ENCODE measurements at regions not wholly inside any gene's neighbourhood (a gene's known extent, or its start where the extent isn't known, plus 50 kb on each side); places are given as distances from the start of the nearest gene placed in this dataset.

DNA sequence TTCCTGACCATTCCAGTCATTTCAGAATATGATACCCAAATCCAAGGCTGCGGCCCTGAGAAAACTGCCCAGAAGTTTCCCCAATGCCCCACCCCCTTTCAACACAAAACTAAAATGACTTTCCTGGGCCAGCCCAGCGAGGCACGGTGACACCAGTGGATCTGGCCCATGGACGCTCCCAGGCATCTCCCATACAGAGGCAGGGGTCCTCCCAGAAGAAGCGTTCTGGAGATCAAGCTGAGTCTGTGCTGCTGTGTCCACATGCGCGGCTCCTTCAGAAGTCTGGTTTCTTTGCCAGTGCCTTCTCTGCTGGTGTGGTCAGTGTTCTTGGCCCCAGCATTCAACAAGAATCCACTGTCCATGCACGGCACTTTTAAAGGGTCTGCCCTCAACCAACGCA, 228.2 kb upstream of the SFSWAP start:
- H3K9me3 ChIP-seq (ENCODE audit: control insufficient read depth, insufficient read depth, low read length) = peaks cover 30% of the 10 kb centered on the region
- H2BK20ac ChIP-seq (ENCODE audit: low read depth, low read length) = no peak overlapping the region
- no peak overlapping the region for H3K18ac ChIP-seq (ENCODE audit: low read depth, low read length)
- ChIA-PET CTCF (no interaction called here), POLR2A (ENCODE audit: unreplicated experiment) (no interaction called here)
- no peaks in the 10 kb centered on the region for H3K4me1 ChIP-seq (ENCODE audit: control insufficient read depth, insufficient read depth, low read length)
- H3K27me3 ChIP-seq (ENCODE audit: control insufficient read depth, insufficient read depth, low read length) = no peaks in the 10 kb centered on the region
- no peak overlapping the region for H3K14ac ChIP-seq (replicated peaks; ENCODE audit: low read depth, low read length)
- 51% methylated on average over 5 of the region's 9 CpGs; no CpG with 5 or more reads in 1 of the 2 experiments for WGBS, 2 experiments (ENCODE audit: extremely low coverage in 2 of 2, insufficient read length in 1 of 2)
- no peaks in the 10 kb centered on the region for H3K36me3 ChIP-seq (ENCODE audit: control insufficient read depth, insufficient read depth, low read length)
- no peak overlapping the region for H2BK5ac ChIP-seq (ENCODE audit: low read depth, low read length, poor library complexity, severe bottlenecking)
- H2BK120ac ChIP-seq (ENCODE audit: low read depth, low read length) = no peak overlapping the region
- H4K8ac ChIP-seq (ENCODE audit: low read depth in 2 of 2, low read length in 2 of 2) = no peak overlapping the region
- H3K4me2 ChIP-seq (ENCODE audit: low read depth, low read length) = no peak overlapping the region
- dilution Hi-C loops (cut with HindIII; ENCODE audit: low sequenced_read_pairs, unreplicated experiment) (no loop called here), in situ Hi-C loops (cut with MboI; ENCODE audit: low sequenced_read_pairs) (no loop called here), intact Hi-C loops (cut with micrococcal nuclease) (no loop called here)
- TF ChIP-seq, protein P1, sequence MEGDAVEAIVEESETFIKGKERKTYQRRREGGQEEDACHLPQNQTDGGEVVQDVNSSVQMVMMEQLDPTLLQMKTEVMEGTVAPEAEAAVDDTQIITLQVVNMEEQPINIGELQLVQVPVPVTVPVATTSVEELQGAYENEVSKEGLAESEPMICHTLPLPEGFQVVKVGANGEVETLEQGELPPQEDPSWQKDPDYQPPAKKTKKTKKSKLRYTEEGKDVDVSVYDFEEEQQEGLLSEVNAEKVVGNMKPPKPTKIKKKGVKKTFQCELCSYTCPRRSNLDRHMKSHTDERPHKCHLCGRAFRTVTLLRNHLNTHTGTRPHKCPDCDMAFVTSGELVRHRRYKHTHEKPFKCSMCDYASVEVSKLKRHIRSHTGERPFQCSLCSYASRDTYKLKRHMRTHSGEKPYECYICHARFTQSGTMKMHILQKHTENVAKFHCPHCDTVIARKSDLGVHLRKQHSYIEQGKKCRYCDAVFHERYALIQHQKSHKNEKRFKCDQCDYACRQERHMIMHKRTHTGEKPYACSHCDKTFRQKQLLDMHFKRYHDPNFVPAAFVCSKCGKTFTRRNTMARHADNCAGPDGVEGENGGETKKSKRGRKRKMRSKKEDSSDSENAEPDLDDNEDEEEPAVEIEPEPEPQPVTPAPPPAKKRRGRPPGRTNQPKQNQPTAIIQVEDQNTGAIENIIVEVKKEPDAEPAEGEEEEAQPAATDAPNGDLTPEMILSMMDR (conservative IDR thresholded peaks at IDR 0.05; ENCODE audit: low read depth, low read length) = no peak
- TF ChIP-seq RFX5 (IDR thresholded peaks at IDR 0.05; ENCODE audit: low read depth, low read length) (no peak), CEBPB (IDR thresholded peaks at IDR 0.05; ENCODE audit: low read depth, low read length) (no peak), MXI1 (IDR thresholded peaks at IDR 0.05; ENCODE audit: borderline replicate concordance, low read depth, low read length) (no peak), MAZ (IDR thresholded peaks at IDR 0.05; ENCODE audit: borderline replicate concordance, low read depth, low read length) (no peak), SMC3 (IDR thresholded peaks at IDR 0.05; ENCODE audit: low read depth, low read length) (no peak), MAFK (IDR thresholded peaks at IDR 0.05; ENCODE audit: low read depth, low read length) (no peak), POLR2A (IDR thresholded peaks at IDR 0.05; ENCODE audit: low read depth, low read length) (no peak)
- no peak overlapping the region for H3K56ac ChIP-seq (ENCODE audit: extremely low read depth, insufficient read depth, low read length)
- no peaks in the 10 kb centered on the region for H3K9me1 ChIP-seq (ENCODE audit: insufficient read depth, low read length)
- no peak overlapping the region for H3K4me3 ChIP-seq (ENCODE audit: insufficient read depth, low read depth, low read length)
- BruUV-seq (replicated peaks) = no TSS peak
- no peak overlapping the region for H2AFZ ChIP-seq (replicated peaks; ENCODE audit: low read length, poor library complexity)
- H4K5ac ChIP-seq (ENCODE audit: low read depth, low read length) = no peak overlapping the region
- no peak overlapping the region for H3K9ac ChIP-seq (ENCODE audit: low read depth, low read length)
- H4K91ac ChIP-seq (ENCODE audit: insufficient read depth, low read depth, low read length) = no peak overlapping the region
- H2AK9ac ChIP-seq (replicated peaks; ENCODE audit: low read depth, low read length, poor library complexity) = no peak overlapping the region
- H2AK5ac ChIP-seq (ENCODE audit: low read depth, low read length) = no peak overlapping the region
- H3K4ac ChIP-seq (ENCODE audit: low read depth, low read length) = no peak overlapping the region
- no peaks in the 10 kb centered on the region for H4K20me1 ChIP-seq (ENCODE audit: insufficient read depth, low read length)
- no peak for DNase-seq
- ATAC-seq (ENCODE audit: low read depth) = no peak
- no peaks in the 10 kb centered on the region for H3K79me1 ChIP-seq (ENCODE audit: low read depth in 1 of 2, low read length in 2 of 2)
- H3K23ac ChIP-seq (ENCODE audit: low read depth, low read length) = no peak overlapping the region
- H2BK15ac ChIP-seq (ENCODE audit: low read depth, low read length) = no peak overlapping the region
- no peak overlapping the region for H3K27ac ChIP-seq (ENCODE audit: insufficient read depth, low read length)

Data from IMR-90 (cell line).